K562 (cell line): ENCODE measurements at regions not wholly inside any gene's neighbourhood (a gene's known extent, or its start where the extent isn't known, plus 50 kb on each side); places are given as distances from the start of the nearest gene placed in this dataset.

Source experiments
- ATAC-seq: fragments of 200-7000 bp; cut with Tn5 transposase; 3 replicates; pipeline ENCODE4 v1.9.1; 2020; ENCODE audit warnings: moderate library complexity
- BruUV-seq: library from RNA; stranded (reverse); fragments of 400-500 nt; replicated peaks from 2 replicates; lab custom pipeline; 2021; lab: Mats Ljungman, UMichigan
- CTCF ChIA-PET: fragments of 300-600 bp; formaldehyde crosslinking; extraction: SDS; loops from one replicate; lab custom pipeline; 2021; ENCODE audit warnings: low intra/inter-chr PET ratio; lab: Yijun Ruan, JAX
- POLR2A ChIA-PET: fragments of 300-600, 350-650 bp; sonication (Branson Sonifier 250); formaldehyde crosslinking; extraction: SDS; loops from one replicate; lab custom pipeline; 2021; ENCODE audit warnings: antibody characterized with exemption, inconsistent platforms; lab: Yijun Ruan, JAX
- DNase-seq, 4 experiments: peaks; one replicate each; pipeline versions ENCODE4 v3.0.0 to v3.0.0-alpha.2; 2011 to 2018; ENCODE audit warnings: low spot score in 3 of 4, mixed read lengths in 3 of 4; ENCODE audit errors: extremely low read depth in 1 of 4
- FAIRE-seq: peaks from 2 replicates; lab custom pipeline; 2011; peaks lifted over from hg19 to GRCh38; lab: Jason Lieb, UNC
- H2AFZ ChIP-seq: 2 replicates; pipeline ENCODE4 v1.6.0; 2011; ENCODE audit warnings: low read depth, low read length, control low read depth, inconsistent platforms
- H3K27ac ChIP-seq: fragments of 200-600 bp; 3 replicates; pipeline ENCODE4 v1.8.0; 2011; ENCODE audit warnings: low read depth, mild to moderate bottlenecking, control low read depth, inconsistent platforms, low read length, moderate library complexity, mixed read lengths; ENCODE audit errors: extremely low read depth
- H3K27me3 ChIP-seq, 2 experiments: fragments of 300-600 bp in 1 of 2; 2 replicates in 1 of 2; 3 replicates in 1 of 2; pipeline versions ENCODE4 v1.6.0 to v1.8.0; 2011; ENCODE audit warnings: inconsistent platforms in 2 of 2, low read length in 2 of 2, mild to moderate bottlenecking in 1 of 2, mixed read lengths in 1 of 2, moderate library complexity in 1 of 2; ENCODE audit not compliant: control insufficient read depth in 2 of 2, insufficient read depth in 2 of 2
- H3K36me3 ChIP-seq: fragments of 300-600 bp; 3 replicates; pipeline ENCODE4 v1.8.0; 2011; ENCODE audit warnings: mild to moderate bottlenecking, low read length, inconsistent platforms; ENCODE audit not compliant: control insufficient read depth, insufficient read depth
- H3K4me1 ChIP-seq, 2 experiments: fragments of 200-600 bp in 1 of 2; replicated peaks in 1 of 2; 2 replicates in 1 of 2; 3 replicates in 1 of 2; pipeline versions ENCODE4 v1.5.1 to v1.8.0; 2011; ENCODE audit warnings: inconsistent platforms in 2 of 2, low read length in 2 of 2, mild to moderate bottlenecking in 1 of 2, mixed read lengths in 1 of 2, moderate library complexity in 1 of 2; ENCODE audit not compliant: control insufficient read depth in 2 of 2, insufficient read depth in 2 of 2
- H3K4me2 ChIP-seq: 2 replicates; pipeline ENCODE4 v1.6.1; 2011; ENCODE audit warnings: low read length, control low read depth, inconsistent platforms, mixed read lengths; ENCODE audit not compliant: insufficient read depth
- H3K4me3 ChIP-seq: fragments of 200-600 bp; sonication (generic), shearing (Covaris generic); 2 replicates; pipeline ENCODE4 v1.5.1; 2016; ENCODE audit warnings: control low read depth, inconsistent platforms
- H3K79me2 ChIP-seq: fragments of 200-600 bp; 3 replicates; pipeline ENCODE4 v1.8.0; 2011; ENCODE audit warnings: low read length, inconsistent platforms; ENCODE audit not compliant: control insufficient read depth, insufficient read depth
- H3K9ac ChIP-seq, 2 experiments: 2 replicates each; pipeline versions ENCODE4 v1.6.0 to v1.6.1; 2011; ENCODE audit warnings: low read depth in 2 of 2, low read length in 2 of 2, control low read depth in 1 of 2, inconsistent platforms in 1 of 2, mild to moderate bottlenecking in 1 of 2, mixed read lengths in 1 of 2; ENCODE audit not compliant: insufficient read depth in 1 of 2
- H3K9me1 ChIP-seq: one replicate; pipeline ENCODE4 v1.6.0; 2011; ENCODE audit warnings: inconsistent platforms, mild to moderate bottlenecking, low read length, moderate library complexity; ENCODE audit not compliant: control insufficient read depth, insufficient read depth
- H3K9me3 ChIP-seq: replicated peaks from 2 replicates; pipeline ENCODE4 v1.5.1; 2011; ENCODE audit warnings: low read depth, low read length, inconsistent platforms; ENCODE audit not compliant: control insufficient read depth, insufficient read depth
- H4K20me1 ChIP-seq: replicated peaks from 2 replicates; pipeline ENCODE4 v1.6.1; 2011; ENCODE audit warnings: low read length, inconsistent platforms, mixed read lengths; ENCODE audit not compliant: control insufficient read depth, insufficient read depth
- ARNT ChIP-seq, 2 experiments: fragments of 450-650 bp; IDR thresholded peaks; 2 replicates each; pipeline ENCODE4 v1.6.1; 2016; ENCODE audit warnings: mild to moderate bottlenecking in 1 of 2
- HSF4 ChIP-seq: fragments of 250-450 bp; sonication (Bioruptor Pico); IDR thresholded peaks from 2 replicates; pipeline ENCODE4 v2.1.2; 2022; ENCODE audit warnings: mild to moderate bottlenecking, moderate library complexity, borderline replicate concordance
- KAT8 ChIP-seq: fragments of 450-650 bp; IDR thresholded peaks from 2 replicates; pipeline ENCODE4 v1.6.1; 2016; ENCODE audit warnings: low read depth, mild to moderate bottlenecking
- KDM2B ChIP-seq: fragments of 250-450 bp; sonication (Bioruptor Pico); IDR thresholded peaks from 2 replicates; pipeline ENCODE4 v1.8.0; 2021; ENCODE audit warnings: mild to moderate bottlenecking, moderate library complexity
- MTF1 ChIP-seq: fragments of 250-450 bp; sonication (Bioruptor Pico); IDR thresholded peaks from 2 replicates; pipeline ENCODE4 v1.9.0; 2021; ENCODE audit warnings: moderate library complexity, mild to moderate bottlenecking, inconsistent platforms, borderline replicate concordance
- NR2C2 ChIP-seq, 2 experiments: fragments of 200-800 bp in 1 of 2; sonication (Bioruptor generic) in 1 of 2; sonication (generic) in 1 of 2; formaldehyde crosslinking in 1 of 2; IDR thresholded peaks; 2 replicates each; pipeline versions ENCODE4 v1.6.1 to v1.8.0; 2016 to 2022; ENCODE audit warnings: mild to moderate bottlenecking in 1 of 2, missing compliant biosample characterization in 1 of 2, missing genetic modification characterization in 1 of 2, missing genetic modification reagents in 1 of 2
- NUFIP1 ChIP-seq: fragments of 450-650 bp; IDR thresholded peaks from 2 replicates; pipeline ENCODE4 v1.6.1; 2018; ENCODE audit not compliant: partially characterized antibody
- PTBP1 ChIP-seq: fragments of 200-400 bp; formaldehyde crosslinking; IDR thresholded peaks from 2 replicates; pipeline ENCODE4 v1.6.1; 2017; ENCODE audit warnings: low read depth, low read length
- RBBP5 ChIP-seq: fragments of 200-600 bp; sonication (generic); IDR thresholded peaks from 2 replicates; pipeline ENCODE4 v1.6.1; 2012; ENCODE audit warnings: borderline replicate concordance, mild to moderate bottlenecking, low read length, control low read depth, inconsistent platforms; ENCODE audit not compliant: insufficient read depth, poor library complexity, severe bottlenecking
- RBM15 ChIP-seq: fragments of 200-400 bp; formaldehyde crosslinking; IDR thresholded peaks from 2 replicates; pipeline ENCODE4 v1.6.1; 2018; ENCODE audit warnings: mild to moderate bottlenecking, low read length, moderate library complexity; ENCODE audit not compliant: insufficient read depth
- ZFX ChIP-seq: sonication (generic); formaldehyde crosslinking; IDR thresholded peaks from 2 replicates; pipeline ENCODE4 v1.8.0; 2022; ENCODE audit warnings: mild to moderate bottlenecking, missing genetic modification reagents, moderate library complexity
- ZNF217 ChIP-seq: sonication (generic); formaldehyde crosslinking; IDR thresholded peaks from 2 replicates; pipeline ENCODE4 v1.8.0; 2022; ENCODE audit warnings: mild to moderate bottlenecking, missing genetic modification reagents
- ZNF24 ChIP-seq: fragments of 450-650 bp; IDR thresholded peaks from 2 replicates; pipeline ENCODE4 v1.6.1; 2016
- WGBS: fragments of 100-300 bp; shearing (Covaris generic); methylation state at CpG from one replicate; pipeline ENCODE4 v1.1.6; 2016; ENCODE audit warnings: low coverage, mixed read lengths; ENCODE audit not compliant: insufficient coverage; ENCODE audit errors: missing lambda C conversion rate; 5-methylcytosine and 5-hydroxymethylcytosine counted together
- in situ Hi-C: fragments of 300-500 bp; cut with MboI; formaldehyde crosslinking; loops from 4 replicates; pipeline ENCODE4 v1.15.0; 2018; ENCODE audit warnings: inconsistent platforms, mixed read lengths
- intact Hi-C: fragments of 100-400 bp; cut with micrococcal nuclease; formaldehyde crosslinking; loops from 2 replicates; pipeline ENCODE4 v1.14.2; 2022
- TF ChIP-seq, protein P1 (sequence below): fragments of 250-450 bp; sonication (Bioruptor Pico); IDR thresholded peaks from 2 replicates; pipeline ENCODE4 v1.4.0; 2020
- TF ChIP-seq, protein P2 (sequence below): fragments of 250-450 bp; sonication (Bioruptor Pico); IDR thresholded peaks from 2 replicates; pipeline ENCODE4 v1.5.0; 2022; ENCODE audit warnings: mild to moderate bottlenecking

DNA sequence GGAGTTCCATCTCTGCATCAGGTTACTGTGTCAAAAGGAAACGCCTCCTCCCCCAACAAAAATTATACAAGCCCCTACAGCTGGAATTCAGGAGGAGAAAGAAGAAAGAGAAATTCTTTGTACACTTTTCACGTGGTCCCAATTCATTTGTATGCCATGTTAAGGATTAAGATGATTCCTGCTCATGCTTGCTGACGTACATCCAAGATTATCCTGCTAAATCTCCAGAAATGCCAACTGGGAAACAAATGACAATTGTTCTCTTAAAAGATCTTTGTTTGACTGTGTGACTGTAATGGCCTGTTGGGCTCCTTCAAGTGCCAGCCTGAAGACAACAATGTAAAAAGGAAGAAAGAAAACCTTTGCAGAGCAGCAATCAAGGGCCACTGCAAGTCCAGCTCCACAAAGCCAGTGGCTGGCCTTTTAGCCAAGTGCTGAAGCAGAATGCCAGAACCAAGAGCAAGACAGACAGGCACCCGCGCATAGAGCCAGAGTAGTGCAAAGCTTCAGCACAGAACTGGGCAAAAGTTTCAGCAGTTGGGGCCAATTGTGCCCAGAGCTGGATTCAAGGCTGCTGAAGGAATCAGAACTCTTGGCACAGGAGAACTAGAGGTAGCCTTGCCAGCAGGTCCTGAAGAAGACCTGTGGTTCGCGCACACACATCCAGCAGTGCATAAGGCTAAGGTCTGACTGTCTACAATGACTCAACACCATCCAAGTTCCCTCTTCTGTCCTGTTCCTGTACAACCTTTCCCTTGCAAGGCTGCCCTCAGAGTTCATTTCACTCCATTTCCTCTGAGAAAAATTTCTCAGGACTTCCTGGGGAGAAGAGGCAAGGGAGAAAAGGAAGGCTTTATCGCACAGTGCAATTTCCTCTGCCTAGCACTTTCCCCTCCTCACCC, 209.7 kb upstream of the BMP4 start:
- H3K4me1 ChIP-seq, result no peaks in the 10 kb centered on the region
- H3K9me1 ChIP-seq, result no peaks in the 10 kb centered on the region
- H3K27me3 ChIP-seq, result no peaks in the 10 kb centered on the region
- DNase-seq (no peak), FAIRE-seq (no peak), ATAC-seq (no peak)
- H3K79me2 ChIP-seq, result no peaks in the 10 kb centered on the region
- H2AFZ ChIP-seq, result no peak overlapping the region
- H3K9ac ChIP-seq, result no peak overlapping the region
- WGBS, result 0% methylated on average over 7 of the region's 8 CpGs
- H3K36me3 ChIP-seq, result no peaks in the 10 kb centered on the region
- H3K27ac ChIP-seq, result no peak overlapping the region
- in situ Hi-C loops (no loop called here), intact Hi-C loops (no loop called here)
- no peak overlapping the region for H3K4me2 ChIP-seq
- H3K9me3 ChIP-seq, result no peaks in the 10 kb centered on the region
- CTCF ChIA-PET, result no interaction called here
- BruUV-seq, result no TSS peak
- H4K20me1 ChIP-seq, result no peaks in the 10 kb centered on the region
- H3K4me3 ChIP-seq, result no peak overlapping the region
- POLR2A ChIA-PET, result no interaction called here
- TF ChIP-seq KDM2B, result no peak
- TF ChIP-seq NR2C2 (CRISPR knock-in tag; IDR thresholded peaks at IDR 0.05), result no peak
- no peak for TF ChIP-seq NR2C2 (tag; IDR thresholded peaks at IDR 0.05)
- TF ChIP-seq, protein P1, sequence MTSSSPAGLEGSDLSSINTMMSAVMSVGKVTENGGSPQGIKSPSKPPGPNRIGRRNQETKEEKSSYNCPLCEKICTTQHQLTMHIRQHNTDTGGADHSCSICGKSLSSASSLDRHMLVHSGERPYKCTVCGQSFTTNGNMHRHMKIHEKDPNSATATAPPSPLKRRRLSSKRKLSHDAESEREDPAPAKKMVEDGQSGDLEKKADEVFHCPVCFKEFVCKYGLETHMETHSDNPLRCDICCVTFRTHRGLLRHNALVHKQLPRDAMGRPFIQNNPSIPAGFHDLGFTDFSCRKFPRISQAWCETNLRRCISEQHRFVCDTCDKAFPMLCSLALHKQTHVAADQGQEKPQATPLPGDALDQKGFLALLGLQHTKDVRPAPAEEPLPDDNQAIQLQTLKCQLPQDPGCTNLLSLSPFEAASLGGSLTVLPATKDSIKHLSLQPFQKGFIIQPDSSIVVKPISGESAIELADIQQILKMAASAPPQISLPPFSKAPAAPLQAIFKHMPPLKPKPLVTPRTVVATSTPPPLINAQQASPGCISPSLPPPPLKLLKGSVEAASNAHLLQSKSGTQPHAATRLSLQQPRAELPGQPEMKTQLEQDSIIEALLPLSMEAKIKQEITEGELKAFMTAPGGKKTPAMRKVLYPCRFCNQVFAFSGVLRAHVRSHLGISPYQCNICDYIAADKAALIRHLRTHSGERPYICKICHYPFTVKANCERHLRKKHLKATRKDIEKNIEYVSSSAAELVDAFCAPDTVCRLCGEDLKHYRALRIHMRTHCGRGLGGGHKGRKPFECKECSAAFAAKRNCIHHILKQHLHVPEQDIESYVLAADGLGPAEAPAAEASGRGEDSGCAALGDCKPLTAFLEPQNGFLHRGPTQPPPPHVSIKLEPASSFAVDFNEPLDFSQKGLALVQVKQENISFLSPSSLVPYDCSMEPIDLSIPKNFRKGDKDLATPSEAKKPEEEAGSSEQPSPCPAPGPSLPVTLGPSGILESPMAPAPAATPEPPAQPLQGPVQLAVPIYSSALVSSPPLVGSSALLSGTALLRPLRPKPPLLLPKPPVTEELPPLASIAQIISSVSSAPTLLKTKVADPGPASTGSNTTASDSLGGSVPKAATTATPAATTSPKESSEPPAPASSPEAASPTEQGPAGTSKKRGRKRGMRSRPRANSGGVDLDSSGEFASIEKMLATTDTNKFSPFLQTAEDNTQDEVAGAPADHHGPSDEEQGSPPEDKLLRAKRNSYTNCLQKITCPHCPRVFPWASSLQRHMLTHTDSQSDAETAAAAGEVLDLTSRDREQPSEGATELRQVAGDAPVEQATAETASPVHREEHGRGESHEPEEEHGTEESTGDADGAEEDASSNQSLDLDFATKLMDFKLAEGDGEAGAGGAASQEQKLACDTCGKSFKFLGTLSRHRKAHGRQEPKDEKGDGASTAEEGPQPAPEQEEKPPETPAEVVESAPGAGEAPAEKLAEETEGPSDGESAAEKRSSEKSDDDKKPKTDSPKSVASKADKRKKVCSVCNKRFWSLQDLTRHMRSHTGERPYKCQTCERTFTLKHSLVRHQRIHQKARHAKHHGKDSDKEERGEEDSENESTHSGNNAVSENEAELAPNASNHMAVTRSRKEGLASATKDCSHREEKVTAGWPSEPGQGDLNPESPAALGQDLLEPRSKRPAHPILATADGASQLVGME (CRISPR knock-in tag), result no peak
- no peak for TF ChIP-seq ZNF217 (CRISPR knock-in tag)
- no peak for TF ChIP-seq ZNF24
- TF ChIP-seq ZFX (CRISPR knock-in tag), result no peak
- TF ChIP-seq NUFIP1, result no peak
- TF ChIP-seq, protein P2, sequence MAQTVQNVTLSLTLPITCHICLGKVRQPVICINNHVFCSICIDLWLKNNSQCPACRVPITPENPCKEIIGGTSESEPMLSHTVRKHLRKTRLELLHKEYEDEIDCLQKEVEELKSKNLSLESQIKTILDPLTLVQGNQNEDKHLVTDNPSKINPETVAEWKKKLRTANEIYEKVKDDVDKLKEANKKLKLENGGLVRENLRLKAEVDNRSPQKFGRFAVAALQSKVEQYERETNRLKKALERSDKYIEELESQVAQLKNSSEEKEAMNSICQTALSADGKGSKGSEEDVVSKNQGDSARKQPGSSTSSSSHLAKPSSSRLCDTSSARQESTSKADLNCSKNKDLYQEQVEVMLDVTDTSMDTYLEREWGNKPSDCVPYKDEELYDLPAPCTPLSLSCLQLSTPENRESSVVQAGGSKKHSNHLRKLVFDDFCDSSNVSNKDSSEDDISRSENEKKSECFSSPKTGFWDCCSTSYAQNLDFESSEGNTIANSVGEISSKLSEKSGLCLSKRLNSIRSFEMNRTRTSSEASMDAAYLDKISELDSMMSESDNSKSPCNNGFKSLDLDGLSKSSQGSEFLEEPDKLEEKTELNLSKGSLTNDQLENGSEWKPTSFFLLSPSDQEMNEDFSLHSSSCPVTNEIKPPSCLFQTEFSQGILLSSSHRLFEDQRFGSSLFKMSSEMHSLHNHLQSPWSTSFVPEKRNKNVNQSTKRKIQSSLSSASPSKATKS (CRISPR knock-in tag), result no peak
- no peak for TF ChIP-seq HSF4 (CRISPR knock-in tag)
- no peak for TF ChIP-seq PTBP1
- no peak for TF ChIP-seq KAT8
- no peak for TF ChIP-seq MTF1 (CRISPR knock-in tag)
- TF ChIP-seq RBM15, result no peak
- TF ChIP-seq RBBP5, result no peak
- TF ChIP-seq ARNT (IDR thresholded peaks at IDR 0.05), result no peak
